GM10248 (cell line): ENCODE measurements at regions not wholly inside any gene's neighbourhood (a gene's known extent, or its start where the extent isn't known, plus 50 kb on each side); places are given as distances from the start of the nearest gene placed in this dataset.
A peak's percentile ranks its signal among the peaks of the same experiment; 100 is the strongest.

Source experiments
- CTCF ChIA-PET: fragments of 300-600 bp; sonication (Branson Sonifier 250); formaldehyde crosslinking; extraction: SDS; loops from one replicate; lab custom pipeline; 2021; ENCODE audit warnings: antibody characterized with exemption; lab: Yijun Ruan, JAX
- POLR2A ChIA-PET: fragments of 350-650 bp; sonication (Branson Sonifier 250); formaldehyde crosslinking; extraction: SDS; loops from one replicate; lab custom pipeline; 2020; ENCODE audit warnings: antibody characterized with exemption; lab: Yijun Ruan, JAX
- DNase-seq: peaks from one replicate; pipeline ENCODE4 v3.0.0; 2012; ENCODE audit errors: extremely low spot score
- CTCF ChIP-seq: IDR thresholded peaks from 2 replicates; pipeline ENCODE4 v1.5.1; 2012; ENCODE audit warnings: mild to moderate bottlenecking, low read depth; ENCODE audit errors: extremely low read depth, missing control alignments, control extremely low read depth

GRCh38 chr4:81913427-81913879 lies 441.7 kb upstream of the RASGEF1B start:
- CTCF ChIA-PET, result interaction anchor here (0.7 to 4.8 kb wide), 25 partner anchors 9 to 448 kb away, joined by 3 to 50 read pairs (median 4); no protein-coding TSS in a partner anchor
- peak; percentile 53 for DNase-seq
- POLR2A ChIA-PET, result no interaction called here
- peak; percentile 57 for TF ChIP-seq CTCF

GRCh38 chr4:81912376-81913030 lies 440.8 kb upstream of the RASGEF1B start:
- no peak for DNase-seq
- CTCF ChIA-PET, result interaction anchor here (0.7 to 4.8 kb wide), 15 partner anchors 8 to 445 kb away, joined by 3 to 50 read pairs (median 4); no protein-coding TSS in a partner anchor
- no peak for TF ChIP-seq CTCF
- POLR2A ChIA-PET, result no interaction called here

GRCh38 chr4:81906905-81907304 lies 435.2 kb upstream of the RASGEF1B start:
- ChIA-PET CTCF (interaction anchor here (1.0 to 5.4 kb wide), 2 partner anchors 8 to 9 kb away, joined by 3 to 50 read pairs; no protein-coding TSS in a partner anchor), POLR2A (no interaction called here)
- DNase-seq, result no peak
- TF ChIP-seq CTCF, result no peak

- DNase-seq, result peak; percentile 35
- POLR2A ChIA-PET, result no interaction called here
- CTCF ChIA-PET, result interaction anchor here (1.2 to 5.4 kb wide), 3 partner anchors 9 to 439 kb away, joined by 3 to 50 read pairs (median 9); no protein-coding TSS in a partner anchor
- TF ChIP-seq CTCF, result no peak
Measured at GRCh38 chr4:81905971-81906370, 434.3 kb upstream of the RASGEF1B start.

GRCh38 chr4:81904121-81904520 lies 432.4 kb upstream of the RASGEF1B start:
- ChIA-PET CTCF (interaction anchor here (1.2 to 5.4 kb wide), 4 partner anchors 9 to 72 kb away, joined by 3 to 50 read pairs (median 6); no protein-coding TSS in a partner anchor), POLR2A (no interaction called here)
- TF ChIP-seq CTCF, result no peak
- DNase-seq, result no peak

- TF ChIP-seq CTCF, result no peak
- no peak for DNase-seq
- POLR2A ChIA-PET, result no interaction called here
- CTCF ChIA-PET, result interaction anchor here (5.4 kb wide), 1 partner anchor 11 kb away, joined by 50 read pairs; no protein-coding TSS in a partner anchor
Measured at GRCh38 chr4:81903212-81903611, 431.5 kb upstream of the RASGEF1B start.
